Activated CD4-positive, alpha-beta T cell treated with anti-CD3 and anti-CD28 coated beads for 36 hours (primary cell): ENCODE measurements at regions not wholly inside any gene's neighbourhood (a gene's known extent, or its start where the extent isn't known, plus 50 kb on each side); places are given as distances from the start of the nearest gene placed in this dataset.

Experiments used
- ATAC-seq: fragments of 200-7000 bp; cut with Tn5 transposase; one replicate; pipeline ENCODE4 v1.10.0; 2021; ENCODE audit warnings: mild to moderate bottlenecking, moderate library complexity
- CTCF ChIA-PET: fragments of 350-600 bp; sonication (Branson Sonifier 250); formaldehyde crosslinking; loops from one replicate; lab custom pipeline; 2021; ENCODE audit warnings: antibody characterized with exemption; lab: Charles Lee
- POLR2A ChIA-PET: fragments of 350-600 bp; sonication (Branson Sonifier 250); formaldehyde crosslinking; loops from one replicate; lab custom pipeline; 2021; ENCODE audit warnings: antibody characterized with exemption, inconsistent platforms; lab: Charles Lee
- DNase-seq: peaks from one replicate; pipeline ENCODE4 v3.0.0-alpha.2; 2020
- H3K27ac Mint-ChIP-seq: one replicate; pipeline ENCODE4 v1.8.0; 2021; ENCODE audit warnings: mixed read lengths
- H3K27me3 Mint-ChIP-seq: one replicate; pipeline ENCODE4 v1.8.0; 2021; ENCODE audit warnings: mixed read lengths
- H3K36me3 Mint-ChIP-seq: one replicate; pipeline ENCODE4 v1.8.0; 2021; ENCODE audit warnings: low read depth, mixed read lengths
- H3K4me1 Mint-ChIP-seq: one replicate; pipeline ENCODE4 v1.8.0; 2021; ENCODE audit warnings: mixed read lengths
- H3K4me3 Mint-ChIP-seq: one replicate; pipeline ENCODE4 v1.8.0; 2021; ENCODE audit warnings: mild to moderate bottlenecking, moderate library complexity, mixed read lengths
- H3K9me3 Mint-ChIP-seq: one replicate; pipeline ENCODE4 v1.8.0; 2021; ENCODE audit warnings: low read depth, mixed read lengths
- intact Hi-C, 2 experiments: fragments of 100-400 bp; cut with DNase I in 1 of 2; cut with micrococcal nuclease in 1 of 2; formaldehyde crosslinking; loops; one replicate each; pipeline versions ENCODE4 v1.14.2 to v1.15.1; 2022 to 2024; cut with DNase I, micrococcal nuclease

GRCh38 chr4:144799486-144799885 is 153.5 kb downstream of the HHIP start:
- POLR2A ChIA-PET: no interaction called here
- intact Hi-C loops: no loop called here

GRCh38 chr4:144801731-144802130 is 155.8 kb downstream of the HHIP start:
- CTCF ChIA-PET: no interaction called here
- ATAC-seq (no peak), DNase-seq (no peak)
- no peak overlapping the region for H3K4me3 Mint-ChIP-seq
- peaks cover 5% of the 10 kb centered on the region for H3K9me3 Mint-ChIP-seq
- H3K4me1 Mint-ChIP-seq: no peaks in the 10 kb centered on the region
- POLR2A ChIA-PET: no interaction called here
- intact Hi-C loops: no loop called here
- no peaks in the 10 kb centered on the region for H3K27me3 Mint-ChIP-seq
- no peak overlapping the region for H3K27ac Mint-ChIP-seq
- H3K36me3 Mint-ChIP-seq: no peaks in the 10 kb centered on the region

More at GRCh38 chr4:144799486-144799885, 153.5 kb downstream of the HHIP start:
- H3K36me3 Mint-ChIP-seq: no peaks in the 10 kb centered on the region
- ATAC-seq: no peak
- H3K9me3 Mint-ChIP-seq: peaks cover 5% of the 10 kb centered on the region
- H3K4me1 Mint-ChIP-seq: no peaks in the 10 kb centered on the region
- CTCF ChIA-PET: interaction anchor here (0.5 to 0.7 kb wide), 3 partner anchors 15 to 1847 kb away, joined by 3 read pairs; no protein-coding TSS in a partner anchor
- no peak overlapping the region for H3K27ac Mint-ChIP-seq
- no peak for DNase-seq
- no peak overlapping the region for H3K4me3 Mint-ChIP-seq
- no peaks in the 10 kb centered on the region for H3K27me3 Mint-ChIP-seq

DNA sequence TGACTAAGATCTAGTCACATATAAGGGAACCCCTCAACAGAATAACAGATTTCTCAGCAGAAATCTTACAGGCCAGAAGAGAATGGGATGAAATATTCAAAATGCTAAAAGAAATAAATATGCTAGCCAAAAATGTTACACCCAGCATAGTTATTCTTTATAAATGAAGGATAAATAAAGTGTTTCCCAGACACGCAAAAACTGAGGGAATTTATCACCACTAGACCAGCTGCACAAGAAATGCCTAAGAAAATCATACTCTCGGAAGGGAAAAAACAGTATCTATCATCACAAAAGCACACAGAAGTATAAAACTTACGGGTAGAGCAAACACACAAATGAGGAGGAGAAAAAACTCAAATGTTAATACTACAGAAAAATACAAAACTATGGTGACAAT is 162.1 kb downstream of the HHIP start:
- Mint-ChIP-seq H3K4me1 (no peaks in the 10 kb centered on the region), H3K9me3 (peaks cover 22% of the 10 kb centered on the region), H3K4me3 (no peak overlapping the region), H3K36me3 (peaks cover 2% of the 10 kb centered on the region), H3K27me3 (no peaks in the 10 kb centered on the region), H3K27ac (no peak overlapping the region)
- no peak for ATAC-seq
- no peak for DNase-seq
- ChIA-PET CTCF (no interaction called here), POLR2A (no interaction called here)
- intact Hi-C loops: no loop called here

DNA sequence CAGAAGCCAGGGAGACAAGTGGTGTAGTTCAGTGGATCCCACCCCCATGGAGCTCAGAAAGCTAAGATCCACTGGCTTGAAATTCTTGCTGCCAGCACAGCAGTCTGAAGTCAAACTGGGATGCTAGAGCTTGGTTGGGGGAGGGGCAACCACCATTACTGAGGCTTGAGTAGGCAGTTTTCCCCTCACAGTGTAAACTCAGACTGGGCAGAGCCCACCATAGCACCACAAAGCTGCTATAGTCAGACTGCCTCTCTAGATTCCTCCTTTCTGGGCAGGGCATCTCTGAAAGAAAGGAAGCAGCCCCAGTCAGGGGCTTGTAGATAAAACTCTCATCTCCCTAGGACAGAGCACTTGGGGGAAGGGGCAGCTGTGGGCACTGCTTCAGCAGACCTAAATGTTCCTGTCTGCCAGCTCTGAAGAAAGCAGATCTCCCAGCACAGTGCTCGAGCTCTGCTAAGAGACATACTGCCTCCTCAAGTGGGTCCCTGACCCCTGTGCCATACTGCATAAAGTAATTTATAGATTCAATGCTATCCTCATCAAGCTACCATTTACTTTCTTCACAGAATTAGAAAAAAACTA is 163.2 kb downstream of the HHIP start:
- no peak overlapping the region for H3K27ac Mint-ChIP-seq
- ChIA-PET CTCF (interaction anchor here (0.6 kb wide), 1 partner anchor 298 kb away, joined by 3 read pairs; no protein-coding TSS in a partner anchor), POLR2A (no interaction called here)
- H3K36me3 Mint-ChIP-seq: peaks cover 2% of the 10 kb centered on the region
- H3K27me3 Mint-ChIP-seq: no peaks in the 10 kb centered on the region
- no peaks in the 10 kb centered on the region for H3K4me1 Mint-ChIP-seq
- peaks cover 20% of the 10 kb centered on the region for H3K9me3 Mint-ChIP-seq
- intact Hi-C loops: no loop called here
- H3K4me3 Mint-ChIP-seq: no peak overlapping the region
- ATAC-seq: no peak
- DNase-seq: no peak

DNA sequence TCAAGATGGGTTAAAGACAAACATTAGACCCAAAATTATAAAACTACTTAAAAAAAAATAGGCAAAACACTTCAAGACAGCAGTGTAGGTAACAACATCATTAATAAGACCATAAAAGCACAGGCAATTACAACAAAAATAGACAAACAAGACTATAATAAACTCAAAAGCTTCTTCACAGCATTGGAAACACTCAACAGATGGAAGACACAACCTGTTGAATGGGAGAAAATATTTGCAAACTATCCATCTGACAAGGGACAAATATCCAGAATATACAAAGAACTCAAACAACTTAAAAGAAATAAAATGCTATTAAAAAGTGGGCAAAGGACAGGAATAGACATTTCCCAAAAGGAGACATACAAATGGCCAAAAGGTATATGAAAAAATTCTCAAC is 170.7 kb downstream of the HHIP start:
- ChIA-PET POLR2A (no interaction called here), CTCF (no interaction called here)
- no peaks in the 10 kb centered on the region for H3K4me1 Mint-ChIP-seq
- intact Hi-C loops: no loop called here
- H3K27me3 Mint-ChIP-seq: no peaks in the 10 kb centered on the region
- no peaks in the 10 kb centered on the region for H3K36me3 Mint-ChIP-seq
- H3K4me3 Mint-ChIP-seq: no peak overlapping the region
- H3K9me3 Mint-ChIP-seq: peaks cover 1% of the 10 kb centered on the region
- ATAC-seq (no peak), DNase-seq (no peak)
- H3K27ac Mint-ChIP-seq: no peak overlapping the region

DNA sequence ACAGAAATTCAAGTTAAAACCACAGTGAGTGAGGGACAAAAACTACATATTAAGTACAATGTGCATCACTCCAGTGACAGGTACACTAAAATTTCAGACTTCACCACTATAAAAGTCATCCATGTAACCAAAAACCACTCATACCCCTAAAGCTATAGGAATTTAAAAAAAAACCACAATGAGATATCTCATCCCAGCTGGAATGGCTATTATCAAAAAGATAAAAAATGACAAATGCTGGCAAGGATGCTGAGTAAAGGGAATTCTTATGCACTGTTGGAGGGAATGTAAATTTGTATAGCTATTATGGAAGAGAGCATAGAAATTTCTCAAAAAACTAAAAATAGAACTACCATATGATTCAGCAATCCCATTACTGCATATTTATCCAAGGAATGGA is 171.1 kb downstream of the HHIP start:
- H3K27ac Mint-ChIP-seq: no peak overlapping the region
- CTCF ChIA-PET: interaction anchor here (1.1 kb wide), 1 partner anchor 10 kb away, joined by 3 read pairs; no protein-coding TSS in a partner anchor
- no peaks in the 10 kb centered on the region for H3K27me3 Mint-ChIP-seq
- no peaks in the 10 kb centered on the region for H3K36me3 Mint-ChIP-seq
- intact Hi-C loops: no loop called here
- DNase-seq (no peak), ATAC-seq (no peak)
- H3K4me1 Mint-ChIP-seq: no peaks in the 10 kb centered on the region
- H3K9me3 Mint-ChIP-seq: peaks cover 1% of the 10 kb centered on the region
- POLR2A ChIA-PET: no interaction called here
- H3K4me3 Mint-ChIP-seq: no peak overlapping the region

- intact Hi-C loops: no loop called here
- H3K27ac Mint-ChIP-seq: no peak overlapping the region
- H3K4me3 Mint-ChIP-seq: no peak overlapping the region
- H3K4me1 Mint-ChIP-seq: no peaks in the 10 kb centered on the region
- ATAC-seq: no peak
- POLR2A ChIA-PET: interaction anchor here (0.6 kb wide), 1 partner anchor 451 kb away, joined by 4 read pairs; no protein-coding TSS in a partner anchor
- DNase-seq: no peak
- peaks cover under 1% of the 10 kb centered on the region for H3K9me3 Mint-ChIP-seq
- CTCF ChIA-PET: interaction anchor here (1.1 kb wide), 1 partner anchor 11 kb away, joined by 3 read pairs; no protein-coding TSS in a partner anchor
- H3K27me3 Mint-ChIP-seq: no peaks in the 10 kb centered on the region
- H3K36me3 Mint-ChIP-seq: no peaks in the 10 kb centered on the region
Observed at GRCh38 chr4:144818136-144818535, 172.2 kb downstream of the HHIP start.

DNA sequence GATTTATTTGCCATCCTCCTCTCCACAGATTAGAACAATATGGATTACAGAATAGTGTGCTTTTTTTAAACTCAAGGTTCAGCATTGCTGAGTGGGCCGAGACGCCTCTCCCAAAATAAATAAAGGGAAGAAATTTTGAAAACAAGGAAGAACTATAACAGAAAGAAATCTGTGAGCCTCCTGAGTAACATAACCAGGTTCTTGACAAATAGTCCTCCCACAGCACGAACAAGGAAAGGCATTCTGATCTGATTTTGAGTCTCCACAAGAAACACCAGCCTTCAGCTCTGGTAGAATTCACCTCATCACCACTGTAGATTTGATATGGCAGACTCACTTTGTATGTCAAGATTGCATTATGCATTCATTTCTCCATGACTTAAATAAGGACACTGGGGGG is 173.6 kb downstream of the HHIP start:
- H3K4me1 Mint-ChIP-seq: no peaks in the 10 kb centered on the region
- H3K9me3 Mint-ChIP-seq: no peaks in the 10 kb centered on the region
- ChIA-PET POLR2A (no interaction called here), CTCF (no interaction called here)
- intact Hi-C loops: no loop called here
- H3K27ac Mint-ChIP-seq: no peak overlapping the region
- H3K36me3 Mint-ChIP-seq: no peaks in the 10 kb centered on the region
- no peak overlapping the region for H3K4me3 Mint-ChIP-seq
- DNase-seq (no peak), ATAC-seq (no peak)
- no peaks in the 10 kb centered on the region for H3K27me3 Mint-ChIP-seq

DNA sequence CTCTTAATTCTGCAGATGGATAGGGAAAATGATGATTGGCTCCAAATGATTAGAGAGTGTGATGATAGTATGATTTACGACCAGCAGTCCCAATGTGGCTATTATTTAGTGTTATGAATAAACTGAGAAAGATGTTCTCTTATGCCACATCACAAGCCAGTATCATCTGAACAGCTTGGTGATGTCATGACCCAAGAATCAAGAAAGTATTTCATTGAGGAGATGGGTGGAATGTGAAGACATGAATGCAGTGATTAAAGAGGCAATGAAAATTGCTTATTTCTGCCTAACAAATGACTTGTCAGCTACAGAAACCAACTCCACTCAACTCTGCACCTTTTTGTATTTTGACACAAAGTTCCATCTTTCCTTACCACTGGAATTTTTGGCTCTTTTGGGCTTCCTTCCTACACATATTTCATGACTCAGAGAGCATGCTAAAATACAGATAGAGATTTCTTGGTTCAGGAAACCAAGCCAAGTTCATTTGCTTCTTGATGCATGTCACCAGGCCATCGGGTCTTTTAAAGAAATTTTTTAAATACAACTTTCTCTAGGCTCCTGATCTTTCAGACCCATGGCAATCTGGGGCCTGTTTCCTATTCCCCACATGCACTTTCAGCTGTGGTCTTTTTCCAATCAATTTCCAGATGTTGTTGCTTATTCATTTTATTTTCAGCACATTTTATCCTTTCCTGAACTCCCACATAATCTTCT is 174.2 kb downstream of the HHIP start:
- Mint-ChIP-seq H3K4me1 (no peaks in the 10 kb centered on the region), H3K27ac (no peak overlapping the region), H3K36me3 (no peaks in the 10 kb centered on the region), H3K4me3 (no peak overlapping the region), H3K27me3 (no peaks in the 10 kb centered on the region), H3K9me3 (no peaks in the 10 kb centered on the region)
- intact Hi-C loops: no loop called here
- POLR2A ChIA-PET: no interaction called here
- no peak for ATAC-seq
- CTCF ChIA-PET: no interaction called here
- no peak for DNase-seq

GRCh38 chr4:144820728-144821085 is 174.8 kb downstream of the HHIP start:
- Mint-ChIP-seq H3K36me3 (no peaks in the 10 kb centered on the region), H3K9me3 (no peaks in the 10 kb centered on the region), H3K4me3 (no peak overlapping the region), H3K4me1 (no peaks in the 10 kb centered on the region), H3K27me3 (no peaks in the 10 kb centered on the region), H3K27ac (no peak overlapping the region)
- ATAC-seq (no peak), DNase-seq (no peak)
- intact Hi-C loops: no loop called here
- ChIA-PET CTCF (no interaction called here), POLR2A (no interaction called here)

DNA sequence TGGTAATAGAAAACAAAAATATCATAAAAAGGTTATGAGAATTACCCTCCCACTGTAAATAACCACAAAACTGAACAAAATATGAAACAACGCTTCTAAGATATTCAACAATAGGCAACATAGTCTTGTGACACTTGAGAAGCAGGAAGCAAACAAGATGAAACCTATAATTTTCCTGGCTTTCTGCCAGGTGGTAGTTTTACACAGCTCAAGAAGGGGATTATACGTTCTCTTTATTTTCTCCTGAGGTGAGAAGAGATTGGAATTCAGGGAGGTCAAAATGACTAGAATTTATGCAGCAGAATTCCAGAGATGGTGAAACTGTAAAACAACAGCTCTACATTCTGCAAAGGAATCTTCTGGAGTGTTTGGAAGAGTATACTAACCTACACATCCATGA is 186.0 kb downstream of the HHIP start:
- ChIA-PET CTCF (no interaction called here), POLR2A (no interaction called here)
- H3K4me3 Mint-ChIP-seq: no peak overlapping the region
- no peaks in the 10 kb centered on the region for H3K4me1 Mint-ChIP-seq
- no peak for ATAC-seq
- no peak for DNase-seq
- no peaks in the 10 kb centered on the region for H3K36me3 Mint-ChIP-seq
- no peaks in the 10 kb centered on the region for H3K27me3 Mint-ChIP-seq
- intact Hi-C loops: no loop called here
- H3K9me3 Mint-ChIP-seq: no peaks in the 10 kb centered on the region
- no peak overlapping the region for H3K27ac Mint-ChIP-seq

DNA sequence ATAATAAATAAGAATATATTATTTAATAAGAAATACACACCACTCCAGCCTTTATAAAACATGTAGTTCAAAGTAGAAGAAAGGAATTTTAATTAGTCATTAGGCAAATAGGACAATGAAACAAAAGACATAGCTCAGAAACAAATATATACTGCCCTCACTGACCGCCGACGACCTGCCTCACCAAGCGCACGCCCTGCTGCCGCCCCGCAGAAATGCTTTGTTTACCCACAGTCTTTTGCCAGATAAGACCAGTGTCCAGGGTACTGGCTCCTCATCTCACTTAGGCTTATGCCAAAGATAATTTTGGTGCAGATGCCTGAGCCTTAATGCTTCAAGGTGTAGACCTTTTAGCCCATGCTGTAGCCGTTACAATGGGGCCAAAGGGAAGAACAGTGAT is 199.5 kb downstream of the HHIP start:
- intact Hi-C loops: no loop called here
- DNase-seq: no peak
- POLR2A ChIA-PET: no interaction called here
- Mint-ChIP-seq H3K4me1 (no peaks in the 10 kb centered on the region), H3K9me3 (peaks cover 5% of the 10 kb centered on the region), H3K27me3 (no peaks in the 10 kb centered on the region), H3K4me3 (no peak overlapping the region), H3K27ac (no peak overlapping the region), H3K36me3 (no peaks in the 10 kb centered on the region)
- ATAC-seq: no peak
- CTCF ChIA-PET: no interaction called here
